Suprapubic skin (tissue), 4 donors: ENCODE measurements at regions not wholly inside any gene's neighbourhood (a gene's known extent, or its start where the extent isn't known, plus 50 kb on each side); places are given as distances from the start of the nearest gene placed in this dataset.
A peak's percentile ranks its signal among the peaks of the same experiment; 100 is the strongest.

Experiments
- DNase-seq, 2 donors: peaks; one replicate each; pipeline ENCODE4 v3.0.0-alpha.2; 2019; ENCODE audit warnings: low spot score in 2 of 2
- H3K27ac ChIP-seq: fragments of 200-600 bp; sonication (generic); one replicate; pipeline ENCODE4 v1.5.1; 2019
- H3K27me3 ChIP-seq: fragments of 200-600 bp; sonication (generic); one replicate; pipeline ENCODE4 v1.5.1; 2019
- H3K36me3 ChIP-seq: fragments of 200-600 bp; sonication (generic); one replicate; pipeline ENCODE4 v1.5.1; 2019
- H3K4me1 ChIP-seq: fragments of 200-600 bp; sonication (generic); one replicate; pipeline ENCODE4 v1.5.1; 2019
- H3K4me3 ChIP-seq: fragments of 200-600 bp; sonication (generic); one replicate; pipeline ENCODE4 v1.5.1; 2019; ENCODE audit warnings: mild to moderate bottlenecking
- H3K9me3 ChIP-seq: fragments of 200-600 bp; sonication (generic); one replicate; pipeline ENCODE4 v1.5.1; 2019
- CTCF ChIP-seq, 2 donors: fragments of 200-600 bp in 1 of 2; fragments of 450-650 bp in 1 of 2; sonication (generic) in 1 of 2; IDR thresholded peaks; one replicate each; pipeline ENCODE4 v1.5.1; 2016 to 2019; ENCODE audit warnings: antibody characterized with exemption in 2 of 2, mild to moderate bottlenecking in 1 of 2, moderate library complexity in 1 of 2
- EP300 ChIP-seq: sonication (generic); formaldehyde crosslinking; IDR thresholded peaks from one replicate; pipeline ENCODE4 v1.6.1; 2017; ENCODE audit warnings: antibody characterized with exemption
- POLR2A ChIP-seq, 2 donors: fragments of 450-650 bp; IDR thresholded peaks; one replicate each; pipeline ENCODE4 v1.6.1; 2017; ENCODE audit warnings: antibody characterized with exemption in 2 of 2, mild to moderate bottlenecking in 2 of 2, moderate library complexity in 2 of 2
- POLR2AphosphoS5 ChIP-seq, 3 donors: sonication (generic); formaldehyde crosslinking; IDR thresholded peaks; one replicate each; pipeline ENCODE4 v1.6.1; 2017; ENCODE audit warnings: antibody characterized with exemption in 3 of 3
- WGBS: methylation state at CpG from one replicate; pipeline ENCODE4 v1.1.5; 2018; 5-methylcytosine and 5-hydroxymethylcytosine counted together

GRCh38 chr18:78726326-78727056, 253.1 kb upstream of the SALL3 start:
- H3K4me3 ChIP-seq: no peak overlapping the region
- WGBS: 94% methylated on average over 30 of the region's 50 CpGs

GRCh38 chr18:78727057-78727739, 252.4 kb upstream of the SALL3 start:
- H3K4me1 ChIP-seq: no peaks in the 10 kb centered on the region
- peaks cover 18% of the 10 kb centered on the region for H3K27me3 ChIP-seq
- TF ChIP-seq POLR2AphosphoS5 (IDR thresholded peaks at IDR 0.05): no peak
- TF ChIP-seq EP300: no peak
- H3K9me3 ChIP-seq: no peaks in the 10 kb centered on the region
- DNase-seq: peak in 1 of 2 donors; percentile 67
- no peak overlapping the region for H3K4me3 ChIP-seq
- 91% methylated on average over 18 of the region's 25 CpGs for WGBS
- H3K27ac ChIP-seq: no peak overlapping the region
- no peaks in the 10 kb centered on the region for H3K36me3 ChIP-seq

More at GRCh38 chr18:78726326-78727056, 253.1 kb upstream of the SALL3 start:
- Histone ChIP-seq H3K4me1 (no peaks in the 10 kb centered on the region), H3K36me3 (no peaks in the 10 kb centered on the region), H3K27me3 (peaks cover 17% of the 10 kb centered on the region), H3K9me3 (no peaks in the 10 kb centered on the region), H3K27ac (no peak overlapping the region)
- TF ChIP-seq EP300 (no peak), POLR2A (IDR thresholded peaks at IDR 0.05) (no peak), CTCF (IDR thresholded peaks at IDR 0.05) (no peak), POLR2AphosphoS5 (IDR thresholded peaks at IDR 0.05) (no peak)
- peak in 1 of 2 donors; percentile 67 for DNase-seq

- TF ChIP-seq POLR2AphosphoS5 (IDR thresholded peaks at IDR 0.05) (no peak), CTCF (IDR thresholded peaks at IDR 0.05) (no peak), EP300 (no peak), POLR2A (IDR thresholded peaks at IDR 0.05) (no peak)
- Histone ChIP-seq H3K4me1 (no peaks in the 10 kb centered on the region), H3K36me3 (no peaks in the 10 kb centered on the region), H3K9me3 (no peaks in the 10 kb centered on the region), H3K27ac (no peak overlapping the region), H3K4me3 (no peak overlapping the region), H3K27me3 (peaks cover 18% of the 10 kb centered on the region)
- peak in 1 of 2 donors; percentile 67 for DNase-seq
- whole genome bisulfite sequencing: 71% methylated on average over 22 of the region's 22 CpGs
Observed at GRCh38 chr18:78727877-78728783, 251.5 kb upstream of the SALL3 start.

- Histone ChIP-seq H3K36me3 (no peaks in the 10 kb centered on the region), H3K9me3 (no peaks in the 10 kb centered on the region), H3K4me3 (no peak overlapping the region), H3K27me3 (peaks cover 13% of the 10 kb centered on the region), H3K4me1 (no peaks in the 10 kb centered on the region), H3K27ac (no peak overlapping the region)
- 75% methylated on average over 19 of the region's 25 CpGs for WGBS
- TF ChIP-seq POLR2A (IDR thresholded peaks at IDR 0.05): no peak
- TF ChIP-seq CTCF (IDR thresholded peaks at IDR 0.05): no peak
- no peak for TF ChIP-seq POLR2AphosphoS5 (IDR thresholded peaks at IDR 0.05)
- no peak for TF ChIP-seq EP300
- peak in 1 of 2 donors; percentile 34 for DNase-seq
Observed at GRCh38 chr18:78728784-78729467, 250.7 kb upstream of the SALL3 start.

- DNase-seq: peak in 1 of 2 donors; percentile 24
- Histone ChIP-seq H3K9me3 (no peaks in the 10 kb centered on the region), H3K27ac (no peak overlapping the region), H3K4me3 (no peak overlapping the region), H3K27me3 (peaks cover 10% of the 10 kb centered on the region), H3K4me1 (no peaks in the 10 kb centered on the region), H3K36me3 (no peaks in the 10 kb centered on the region)
- TF ChIP-seq CTCF (IDR thresholded peaks at IDR 0.05) (no peak), POLR2AphosphoS5 (IDR thresholded peaks at IDR 0.05) (no peak), EP300 (no peak), POLR2A (IDR thresholded peaks at IDR 0.05) (no peak)
- 47% methylated on average over 10 of the region's 10 CpGs for WGBS
Observed at GRCh38 chr18:78730546-78730945, 249.1 kb upstream of the SALL3 start.
